Spleen (tissue), 11 donors: ENCODE measurements at regions not wholly inside any gene's neighbourhood (a gene's known extent, or its start where the extent isn't known, plus 50 kb on each side); places are given as distances from the start of the nearest gene placed in this dataset.

Experiments
- DNase-seq: peaks from one replicate; pipeline ENCODE4 v3.0.0-alpha.2; 2020
- H3K27ac ChIP-seq, 8 donors: fragments of 200-600 bp; sonication (generic) in 7 of 8; 1 replicate in 4 of 8; 2 replicates in 4 of 8; pipeline versions ENCODE4 v1.5.0 to v1.8.0; 2016 to 2021; ENCODE audit warnings: inconsistent platforms in 4 of 8, mild to moderate bottlenecking in 4 of 8, moderate library complexity in 1 of 8
- H3K27me3 ChIP-seq, 7 donors: fragments of 200-600 bp; sonication (generic) in 6 of 7; replicated peaks in 1 of 7; 1 replicate in 4 of 7; 2 replicates in 3 of 7; pipeline versions ENCODE4 v1.5.0 to v1.8.0; 2016 to 2021; ENCODE audit warnings: inconsistent platforms in 3 of 7, mild to moderate bottlenecking in 1 of 7
- H3K36me3 ChIP-seq, 6 donors: fragments of 200-600 bp; sonication (generic) in 5 of 6; 1 replicate in 4 of 6; 2 replicates in 2 of 6; pipeline versions ENCODE4 v1.5.0 to v1.8.0; 2016 to 2021; ENCODE audit warnings: inconsistent platforms in 2 of 6
- H3K4me1 ChIP-seq, 6 donors: fragments of 200-600 bp; sonication (generic) in 5 of 6; 1 replicate in 3 of 6; 2 replicates in 3 of 6; pipeline versions ENCODE4 v1.5.0 to v1.8.0; 2016 to 2021; ENCODE audit warnings: inconsistent platforms in 3 of 6
- H3K4me3 ChIP-seq, 8 donors: fragments of 200-600 bp; sonication (generic) in 7 of 8; 1 replicate in 4 of 8; 2 replicates in 4 of 8; pipeline versions ENCODE4 v1.5.0 to v1.8.0; 2016 to 2021; ENCODE audit warnings: inconsistent platforms in 4 of 8, mild to moderate bottlenecking in 4 of 8, moderate library complexity in 2 of 8
- H3K9me3 ChIP-seq, 8 donors: fragments of 200-600 bp; sonication (generic) in 7 of 8; 1 replicate in 4 of 8; 2 replicates in 4 of 8; pipeline versions ENCODE4 v1.5.0 to v1.8.0; 2016 to 2021; ENCODE audit warnings: inconsistent platforms in 4 of 8
- CTCF ChIP-seq, 11 experiments: fragments of 200-600 bp in 7 of 11; fragments of 450-650 bp in 4 of 11; sonication (generic) in 4 of 11; IDR thresholded peaks in 8 of 11; conservative IDR thresholded peaks in 3 of 11; 1 replicate in 7 of 11; 2 replicates in 4 of 11; pipeline versions ENCODE4 v1.4.0 to v1.8.0; 2016 to 2021; ENCODE audit warnings: antibody characterized with exemption in 11 of 11, inconsistent platforms in 4 of 11, mild to moderate bottlenecking in 1 of 11
- POLR2A ChIP-seq, 3 donors: fragments of 450-650 bp; IDR thresholded peaks; one replicate each; pipeline ENCODE4 v1.5.1; 2017; ENCODE audit warnings: antibody characterized with exemption in 3 of 3, mild to moderate bottlenecking in 1 of 3
- POLR2AphosphoS5 ChIP-seq, 3 donors: sonication (generic); formaldehyde crosslinking; IDR thresholded peaks; one replicate each; pipeline ENCODE4 v1.5.1; 2017; ENCODE audit warnings: antibody characterized with exemption in 3 of 3
- WGBS, 5 donors: extraction: QIAGEN DNeasy Blood & Tissue Kit in 3 of 5; methylation state at CpG; one replicate each; pipeline versions ENCODE4 v1.1.5 to v1.1.7; 2013 to 2018; 5-methylcytosine and 5-hydroxymethylcytosine counted together
- intact Hi-C: fragments of 100-400 bp; cut with DNase I; formaldehyde crosslinking; loops from one replicate; pipeline ENCODE4 v1.15.0; 2023; ENCODE audit warnings: low total_unique reads
- donor health status: healthy with polysubstance abuse.
- donor health status: DM: no; HTN: no; CAD: no; lungs with moderate emphysema.
- donor health status: DM: no; HTN: no; CAD: no.
- donor health status: Bipolar disorder and iron deficiency.
- donor health status: healthy.
- donor health status: DM: no; HTN: no; CAD: no.
- donor health status: DM: yes; HTN: yes; CAD: no.

- 74 to 92% (median 82%) methylated on average over 3 of the region's 3 CpGs for WGBS, 5 donors
- intact Hi-C loops, result no loop called here
- no peaks in the 10 kb centered on the region for H3K36me3 ChIP-seq
- H3K27ac ChIP-seq, result no peak overlapping the region
- TF ChIP-seq POLR2AphosphoS5 (IDR thresholded peaks at IDR 0.05) (no peak), CTCF (IDR thresholded peaks at IDR 0.05 in 8 of 11, conservative IDR thresholded peaks at IDR 0.05 in 3 of 11) (no peak), POLR2A (IDR thresholded peaks at IDR 0.05) (no peak)
- DNase-seq, result no peak
- peaks cover 0 to under 1% (median 0%) of the 10 kb centered on the region in 8 donors for H3K9me3 ChIP-seq
- H3K27me3 ChIP-seq, result peaks cover 0 to 5% (median 0%) of the 10 kb centered on the region in 7 donors
- H3K4me3 ChIP-seq, result no peak overlapping the region
- no peaks in the 10 kb centered on the region for H3K4me1 ChIP-seq
Observed at GRCh38 chr18:51734576-51734975, 537.1 kb upstream of the MEX3C start.

GRCh38 chr18:51739044-51739666, 541.7 kb upstream of the MEX3C start:
- Histone ChIP-seq H3K27me3 (no peaks in the 10 kb centered on the region), H3K36me3 (no peaks in the 10 kb centered on the region), H3K27ac (no peak overlapping the region), H3K4me3 (no peak overlapping the region), H3K4me1 (no peaks in the 10 kb centered on the region), H3K9me3 (peaks cover 0 to 9% (median 6%) of the 10 kb centered on the region in 8 donors)
- no peak for DNase-seq
- TF ChIP-seq CTCF (IDR thresholded peaks at IDR 0.05 in 8 of 11, conservative IDR thresholded peaks at IDR 0.05 in 3 of 11) (no peak), POLR2AphosphoS5 (IDR thresholded peaks at IDR 0.05) (no peak), POLR2A (IDR thresholded peaks at IDR 0.05) (no peak)
- WGBS, 5 donors, result 81 to 92% (median 88%) methylated on average over 2 of the region's 2 CpGs
- intact Hi-C loops, result no loop called here

- WGBS, 5 donors, result 72 to 88% (median 83%) methylated on average over 4 of the region's 4 CpGs
- intact Hi-C loops, result no loop called here
- no peaks in the 10 kb centered on the region for H3K27me3 ChIP-seq
- DNase-seq, result no peak
- no peak overlapping the region for H3K27ac ChIP-seq
- no peak overlapping the region for H3K4me3 ChIP-seq
- H3K4me1 ChIP-seq, result no peaks in the 10 kb centered on the region
- TF ChIP-seq POLR2A (IDR thresholded peaks at IDR 0.05) (no peak), POLR2AphosphoS5 (IDR thresholded peaks at IDR 0.05) (no peak), CTCF (IDR thresholded peaks at IDR 0.05 in 8 of 11, conservative IDR thresholded peaks at IDR 0.05 in 3 of 11) (no peak)
- H3K9me3 ChIP-seq, result peaks cover 0 to 3% (median 0%) of the 10 kb centered on the region in 8 donors
- no peaks in the 10 kb centered on the region for H3K36me3 ChIP-seq
Observed at GRCh38 chr18:51751901-51752300, 554.4 kb upstream of the MEX3C start.

GRCh38 chr18:51753365-51754057, 556.0 kb upstream of the MEX3C start:
- H3K36me3 ChIP-seq, result no peaks in the 10 kb centered on the region
- TF ChIP-seq CTCF (IDR thresholded peaks at IDR 0.05 in 8 of 11, conservative IDR thresholded peaks at IDR 0.05 in 3 of 11), result no peak
- no peak for TF ChIP-seq POLR2A (IDR thresholded peaks at IDR 0.05)
- TF ChIP-seq POLR2AphosphoS5 (IDR thresholded peaks at IDR 0.05), result no peak
- no peaks in the 10 kb centered on the region for H3K9me3 ChIP-seq
- 66 to 83% (median 76%) methylated on average over 5 of the region's 5 CpGs for WGBS, 5 donors
- no peak for DNase-seq
- H3K4me1 ChIP-seq, result no peaks in the 10 kb centered on the region
- no peak overlapping the region for H3K4me3 ChIP-seq
- intact Hi-C loops, result no loop called here
- no peak overlapping the region for H3K27ac ChIP-seq
- no peaks in the 10 kb centered on the region for H3K27me3 ChIP-seq
